H1 (cell line): ENCODE measurements at regions not wholly inside any gene's neighbourhood (a gene's known extent, or its start where the extent isn't known, plus 50 kb on each side); places are given as distances from the start of the nearest gene placed in this dataset.

Experiments used
- CTCF ChIA-PET: fragments of 300-600 bp; sonication (Branson Sonifier 250); formaldehyde crosslinking; loops from one replicate; lab custom pipeline; 2021; ENCODE audit not compliant: partially characterized antibody; lab: Charles Lee
- POLR2A ChIA-PET: fragments of 300-600 bp; sonication (Branson Sonifier 250); formaldehyde crosslinking; loops from one replicate; lab custom pipeline; 2021; ENCODE audit warnings: inconsistent platforms; ENCODE audit not compliant: partially characterized antibody; lab: Charles Lee
- DNase-seq, 2 experiments: peaks; one replicate each; pipeline versions ENCODE4 v3.0.0 to v3.0.0-alpha.2; 2010 to 2022; ENCODE audit warnings: low spot score in 2 of 2, low read depth in 1 of 2, mixed read lengths in 1 of 2
- FAIRE-seq: peaks from 2 replicates; lab custom pipeline; 2011; peaks lifted over from hg19 to GRCh38; lab: Jason Lieb, UNC
- H2AFZ ChIP-seq: 2 replicates; pipeline ENCODE4 v1.8.1; 2012; ENCODE audit warnings: low read length, inconsistent platforms
- H2AK5ac ChIP-seq: 2 replicates; pipeline ENCODE4 v1.6.1; 2013; ENCODE audit warnings: low read depth, low read length
- H2BK120ac ChIP-seq: replicated peaks from 2 replicates; pipeline ENCODE3; 2013; ENCODE audit warnings: low read depth, low read length, inconsistent platforms
- H2BK12ac ChIP-seq: 2 replicates; pipeline ENCODE4 v1.6.1; 2013; ENCODE audit warnings: low read depth, low read length
- H2BK15ac ChIP-seq: 2 replicates; pipeline ENCODE4 v1.6.1; 2013; ENCODE audit warnings: low read length
- H2BK20ac ChIP-seq: 2 replicates; pipeline ENCODE4 v1.6.1; 2013; ENCODE audit warnings: low read length
- H2BK5ac ChIP-seq: 2 replicates; pipeline ENCODE4 v1.6.1; 2013; ENCODE audit warnings: low read depth, low read length
- H3K14ac ChIP-seq: 2 replicates; pipeline ENCODE4 v1.6.1; 2013; ENCODE audit warnings: inconsistent platforms; ENCODE audit not compliant: insufficient read length
- H3K18ac ChIP-seq: 2 replicates; pipeline ENCODE4 v1.6.1; 2013; ENCODE audit warnings: low read length; ENCODE audit errors: extremely low read depth
- H3K23ac ChIP-seq: 2 replicates; pipeline ENCODE4 v1.6.1; 2013; ENCODE audit warnings: inconsistent platforms; ENCODE audit not compliant: insufficient read length
- H3K23me2 ChIP-seq: 2 replicates; pipeline ENCODE4 v1.6.1; 2013; ENCODE audit warnings: low read depth, low read length
- H3K27ac ChIP-seq: 2 replicates; pipeline ENCODE4 v1.6.1; 2011; ENCODE audit warnings: low read depth, low read length, inconsistent platforms
- H3K27me3 ChIP-seq, 4 experiments: replicated peaks in 1 of 4; 1 replicate in 1 of 4; 2 replicates in 3 of 4; pipeline versions ENCODE4 v1.6.1 to v1.8.1; 2011 to 2013; ENCODE audit warnings: low read length in 3 of 4, mild to moderate bottlenecking in 3 of 4, inconsistent platforms in 2 of 4, mixed read lengths in 2 of 4, moderate library complexity in 1 of 4; ENCODE audit not compliant: control insufficient read depth in 3 of 4, insufficient read depth in 3 of 4; ENCODE audit errors: extremely low read depth in 1 of 4
- H3K36me3 ChIP-seq, 4 experiments: 2 replicates each; pipeline versions ENCODE4 v1.6.1 to v1.8.1; 2011 to 2013; ENCODE audit warnings: mild to moderate bottlenecking in 4 of 4, low read length in 3 of 4, moderate library complexity in 2 of 4, control low read depth in 1 of 4, inconsistent platforms in 1 of 4; ENCODE audit not compliant: insufficient read depth in 4 of 4, control insufficient read depth in 2 of 4
- H3K4ac ChIP-seq: replicated peaks from 2 replicates; pipeline ENCODE3; 2013; ENCODE audit warnings: low read length, low read depth, mixed read lengths, inconsistent platforms; ENCODE audit not compliant: insufficient read length
- H3K4me1 ChIP-seq, 4 experiments: replicated peaks in 1 of 4; 1 replicate in 1 of 4; 2 replicates in 3 of 4; pipeline versions ENCODE4 v1.6.1 to v1.8.1; 2011 to 2013; ENCODE audit warnings: low read length in 3 of 4, inconsistent platforms in 2 of 4, mixed read lengths in 1 of 4; ENCODE audit not compliant: insufficient read depth in 4 of 4, control insufficient read depth in 3 of 4
- H3K4me2 ChIP-seq, 2 experiments: 2 replicates each; pipeline versions ENCODE4 v1.6.1 to v1.8.1; 2011 to 2013; ENCODE audit warnings: low read depth in 2 of 2, low read length in 2 of 2, control low read depth in 1 of 2, inconsistent platforms in 1 of 2, mild to moderate bottlenecking in 1 of 2; ENCODE audit not compliant: insufficient read depth in 1 of 2
- H3K4me3 ChIP-seq, 4 experiments: fragments of 200-600, 300-600 bp in 1 of 4; sonication (generic), shearing (Covaris generic), sonication (Bioruptor Twin) in 1 of 4; 2 replicates each; pipeline versions ENCODE4 v1.5.1 to v1.8.1; 2011 to 2016; ENCODE audit warnings: low read length in 4 of 4, low read depth in 3 of 4, control low read depth in 2 of 4, inconsistent platforms in 2 of 4, mild to moderate bottlenecking in 2 of 4, mixed read lengths in 1 of 4, moderate library complexity in 1 of 4; ENCODE audit not compliant: insufficient read depth in 2 of 4; ENCODE audit errors: extremely low read depth in 1 of 4
- H3K56ac ChIP-seq: replicated peaks from 2 replicates; pipeline ENCODE3; 2013; ENCODE audit warnings: low read depth, mild to moderate bottlenecking, mixed read lengths, low read length, inconsistent platforms; ENCODE audit not compliant: insufficient read length
- H3K79me1 ChIP-seq: 2 replicates; pipeline ENCODE4 v1.6.1; 2013; ENCODE audit warnings: low read depth, low read length, control low read depth
- H3K79me2 ChIP-seq, 2 experiments: 2 replicates each; pipeline versions ENCODE4 v1.6.1 to v1.8.1; 2012 to 2013; ENCODE audit warnings: low read length in 2 of 2, mild to moderate bottlenecking in 2 of 2, inconsistent platforms in 1 of 2; ENCODE audit not compliant: insufficient read depth in 2 of 2, control insufficient read depth in 1 of 2
- H3K9ac ChIP-seq, 4 experiments: replicated peaks in 1 of 4; 1 replicate in 1 of 4; 2 replicates in 3 of 4; pipeline versions ENCODE4 v1.6.1 to v1.8.1; 2011 to 2013; ENCODE audit warnings: low read depth in 3 of 4, low read length in 3 of 4, control low read depth in 2 of 4, mild to moderate bottlenecking in 2 of 4, moderate library complexity in 2 of 4, inconsistent platforms in 1 of 4; ENCODE audit errors: extremely low read depth in 1 of 4
- H3K9me3 ChIP-seq, 2 experiments: 2 replicates each; pipeline versions ENCODE4 v1.6.1 to v1.8.1; 2012 to 2013; ENCODE audit warnings: mild to moderate bottlenecking in 2 of 2, moderate library complexity in 2 of 2, control low read depth in 1 of 2, inconsistent platforms in 1 of 2, low read depth in 1 of 2, low read length in 1 of 2, mixed read lengths in 1 of 2; ENCODE audit not compliant: insufficient read depth in 2 of 2
- H4K20me1 ChIP-seq, 2 experiments: replicated peaks in 1 of 2; 2 replicates each; pipeline versions ENCODE3 to v1.8.1; 2011 to 2013; ENCODE audit warnings: inconsistent platforms in 2 of 2, low read length in 2 of 2, mild to moderate bottlenecking in 1 of 2; ENCODE audit not compliant: insufficient read depth in 2 of 2, control insufficient read depth in 1 of 2
- H4K5ac ChIP-seq: 2 replicates; pipeline ENCODE4 v1.6.1; 2013; ENCODE audit warnings: low read length, low read depth, mixed read lengths, inconsistent platforms; ENCODE audit not compliant: insufficient read length
- H4K8ac ChIP-seq: 2 replicates; pipeline ENCODE4 v1.8.0; 2013; ENCODE audit warnings: mild to moderate bottlenecking, moderate library complexity, low read length, inconsistent platforms; ENCODE audit not compliant: insufficient read depth; ENCODE audit errors: extremely low read depth
- H4K91ac ChIP-seq: replicated peaks from 2 replicates; pipeline ENCODE3; 2013; ENCODE audit warnings: low read length, mixed read lengths, inconsistent platforms; ENCODE audit not compliant: insufficient read length
- BACH1 ChIP-seq: IDR thresholded peaks from 2 replicates; pipeline ENCODE4 v1.6.1; 2012; ENCODE audit warnings: low read length, improper control_type of control experiment
- BCL11A ChIP-seq, 2 experiments: IDR thresholded peaks; one replicate each; pipeline ENCODE4 v1.6.1; 2011; ENCODE audit warnings: low read depth in 2 of 2, low read length in 2 of 2, mild to moderate bottlenecking in 2 of 2
- SIRT6 ChIP-seq: IDR thresholded peaks from one replicate; pipeline ENCODE4 v1.7.1; 2012; ENCODE audit warnings: low read length, inconsistent platforms
- WGBS, 2 experiments: shearing (Covaris generic) in 1 of 2; methylation state at CpG; one replicate each; pipeline versions ENCODE4 v1.1.6 to v1.1.7; 2013 to 2015; ENCODE audit warnings: low lambda C conversion rate in 2 of 2, mixed read lengths in 2 of 2, inconsistent platforms in 1 of 2, low coverage in 1 of 2, missing lambda C conversion rate in 1 of 2; ENCODE audit not compliant: insufficient replicate concordance in 2 of 2, insufficient coverage in 1 of 2, insufficient read length in 1 of 2; ENCODE audit errors: extremely low coverage in 1 of 2, missing lambda C conversion rate in 1 of 2; 5-methylcytosine and 5-hydroxymethylcytosine counted together

- no peak overlapping the region for H3K27ac ChIP-seq
- no peak overlapping the region for H4K5ac ChIP-seq
- no peak overlapping the region for H2BK12ac ChIP-seq
- H3K9ac ChIP-seq, result no peak overlapping the region
- no peak overlapping the region for H2AK5ac ChIP-seq
- CTCF ChIA-PET, result interaction anchor here (1.6 kb wide), 1 partner anchor 10 kb away, joined by 5 read pairs; no protein-coding TSS in a partner anchor
- 25% methylated on average over 1 of the region's 1 CpG; no CpG with 5 or more reads in 1 of the 2 experiments for WGBS, 2 experiments
- no peaks in the 10 kb centered on the region for H3K79me2 ChIP-seq
- FAIRE-seq, result peak; percentile 39
- 0 out of 2 replicates have a peak overlapping the region, but pooled peaks have one; percentile 94 for H2BK5ac ChIP-seq
- H2AFZ ChIP-seq, result no peak overlapping the region
- H3K27me3 ChIP-seq, result no peaks in the 10 kb centered on the region
- DNase-seq, result no peak
- no peak overlapping the region for H2BK20ac ChIP-seq
- no peak overlapping the region; a peak in 1 of 8 replicates for H3K4me3 ChIP-seq
- no peaks in the 10 kb centered on the region for H3K79me1 ChIP-seq
- peaks cover 1 to 11% (median 5%) of the 10 kb centered on the region in 4 experiments for H3K4me1 ChIP-seq
- POLR2A ChIA-PET, result no interaction called here
- H4K91ac ChIP-seq, result peak overlapping the region; percentile 83
- H2BK15ac ChIP-seq, result no peak overlapping the region
- no peak overlapping the region for H3K56ac ChIP-seq
- no peak overlapping the region for H3K4ac ChIP-seq
- H4K20me1 ChIP-seq, result no peaks in the 10 kb centered on the region
- H3K36me3 ChIP-seq, result no peaks in the 10 kb centered on the region
- no peaks in the 10 kb centered on the region for H3K9me3 ChIP-seq
- no peak overlapping the region for H2BK120ac ChIP-seq
- no peak overlapping the region for H3K18ac ChIP-seq
- no peak overlapping the region for H3K23ac ChIP-seq
- H3K4me2 ChIP-seq, result no peak overlapping the region
- no peak overlapping the region for H4K8ac ChIP-seq
- no peaks in the 10 kb centered on the region; the same call in 1 of the 2 replicates for H3K23me2 ChIP-seq
- H3K14ac ChIP-seq, result no peak overlapping the region
- TF ChIP-seq BACH1 (no peak), BCL11A (IDR thresholded peaks at IDR 0.05; ENCODE audit: low read depth in 2 of 2, low read length in 2 of 2) (no peak), SIRT6 (no peak)
Measured at GRCh38 chr5:116856271-116856670, 281.6 kb upstream of the SEMA6A start.
